Endothelial cell of umbilical vein (primary cell): ENCODE measurements at regions not wholly inside any gene's neighbourhood (a gene's known extent, or its start where the extent isn't known, plus 50 kb on each side); places are given as distances from the start of the nearest gene placed in this dataset.

Experiments used
- BruUV-seq: library from RNA; stranded (reverse); fragments of 400-500 nt; replicated peaks from 2 replicates; lab custom pipeline; 2021; lab: Mats Ljungman, UMichigan
- CTCF ChIA-PET: fragments of 300-600, 350-600 bp; sonication (Branson Sonifier 250); formaldehyde crosslinking; loops from one replicate; lab custom pipeline; 2021; ENCODE audit warnings: antibody characterized with exemption, inconsistent platforms; lab: Charles Lee
- POLR2A ChIA-PET: fragments of 300-600, 350-600 bp; sonication (Branson Sonifier 250); formaldehyde crosslinking; loops from one replicate; lab custom pipeline; 2021; ENCODE audit warnings: antibody characterized with exemption, inconsistent platforms; lab: Charles Lee
- DNase-seq: peaks from one replicate; pipeline ENCODE4 v3.0.0-alpha.2; 2011; ENCODE audit warnings: low read depth, low spot score
- FAIRE-seq: peaks from 2 replicates; lab custom pipeline; 2011; peaks lifted over from hg19 to GRCh38; lab: Jason Lieb, UNC
- H2AFZ ChIP-seq: 2 replicates; pipeline ENCODE4 v1.6.0; 2012; ENCODE audit warnings: low read depth, low read length, control low read depth, inconsistent platforms
- H3K27ac ChIP-seq: 2 replicates; pipeline ENCODE4 v1.5.1; 2011; ENCODE audit warnings: low read depth, mild to moderate bottlenecking, control low read depth, low read length, moderate library complexity; ENCODE audit not compliant: insufficient read depth
- H3K27me3 ChIP-seq, 2 experiments: 2 replicates each; pipeline versions ENCODE4 v1.6.0 to v1.6.1; 2011; ENCODE audit warnings: low read length in 2 of 2, mixed read lengths in 1 of 2; ENCODE audit not compliant: control insufficient read depth in 2 of 2, insufficient read depth in 2 of 2
- H3K36me3 ChIP-seq, 2 experiments: 2 replicates in 1 of 2; 3 replicates in 1 of 2; pipeline ENCODE4 v1.5.1; 2011; ENCODE audit warnings: low read length in 2 of 2, mild to moderate bottlenecking in 1 of 2, moderate library complexity in 1 of 2; ENCODE audit not compliant: control insufficient read depth in 2 of 2, insufficient read depth in 2 of 2; ENCODE audit errors: extremely low read depth in 1 of 2
- H3K4me1 ChIP-seq: 3 replicates; pipeline ENCODE4 v1.5.1; 2011; ENCODE audit warnings: mild to moderate bottlenecking, low read length; ENCODE audit not compliant: control insufficient read depth, insufficient read depth; ENCODE audit errors: extremely low read depth
- H3K4me2 ChIP-seq: 2 replicates; pipeline ENCODE4 v1.6.1; 2011; ENCODE audit warnings: low read length, control low read depth, mixed read lengths; ENCODE audit not compliant: insufficient read depth
- H3K4me3 ChIP-seq, 3 experiments: fragments of 200-600 bp in 1 of 3; sonication (generic), shearing (Covaris generic) in 1 of 3; replicated peaks in 1 of 3; 2 replicates each; pipeline ENCODE4 v1.5.1; 2011 to 2016; ENCODE audit warnings: control low read depth in 3 of 3, low read length in 3 of 3, mild to moderate bottlenecking in 2 of 3, inconsistent platforms in 1 of 3, low read depth in 1 of 3, moderate library complexity in 1 of 3; ENCODE audit not compliant: insufficient read depth in 1 of 3
- H3K79me2 ChIP-seq: 2 replicates; pipeline ENCODE4 v1.6.0; 2012; ENCODE audit warnings: low read length, inconsistent platforms; ENCODE audit not compliant: control insufficient read depth, insufficient read depth
- H3K9ac ChIP-seq: replicated peaks from 2 replicates; pipeline ENCODE3; 2011; ENCODE audit warnings: low read length, control low read depth; ENCODE audit not compliant: insufficient read depth; ENCODE audit errors: extremely low read depth
- H3K9me1 ChIP-seq: replicated peaks from 3 replicates; pipeline ENCODE4 v1.6.0; 2011; ENCODE audit warnings: mild to moderate bottlenecking, low read length; ENCODE audit not compliant: control insufficient read depth, insufficient read depth; ENCODE audit errors: extremely low read depth
- H3K9me3 ChIP-seq: replicated peaks from 2 replicates; pipeline ENCODE4 v1.5.1; 2012; ENCODE audit warnings: low read length, inconsistent platforms; ENCODE audit not compliant: control insufficient read depth, insufficient read depth
- H4K20me1 ChIP-seq: replicated peaks from 2 replicates; pipeline ENCODE3; 2011; ENCODE audit warnings: mild to moderate bottlenecking, low read length; ENCODE audit not compliant: control insufficient read depth, insufficient read depth; ENCODE audit errors: extremely low read depth
- CTCF ChIP-seq, 2 donors: IDR thresholded peaks; 1 replicate in 1 of 2; 2 replicates in 1 of 2; pipeline ENCODE4 v1.5.1; 2011; ENCODE audit warnings: low read length in 2 of 2, mild to moderate bottlenecking in 2 of 2, moderate library complexity in 2 of 2, control low read depth in 1 of 2, inconsistent platforms in 1 of 2, low read depth in 1 of 2; ENCODE audit not compliant: insufficient read depth in 1 of 2; ENCODE audit errors: extremely low read depth in 1 of 2
- EZH2 ChIP-seq: IDR thresholded peaks from 2 replicates; pipeline ENCODE4 v1.6.1; 2012; ENCODE audit warnings: borderline replicate concordance, low read depth, mild to moderate bottlenecking, moderate library complexity, low read length, inconsistent platforms; ENCODE audit not compliant: severe bottlenecking
- FOS ChIP-seq: IDR thresholded peaks from 2 replicates; pipeline ENCODE4 v1.6.1; 2011; ENCODE audit warnings: mild to moderate bottlenecking, low read length, moderate library complexity, borderline replicate concordance; ENCODE audit not compliant: insufficient read depth
- GATA2 ChIP-seq: IDR thresholded peaks from 2 replicates; pipeline ENCODE4 v1.7.0; 2011; ENCODE audit warnings: low read depth, mild to moderate bottlenecking, moderate library complexity, mixed read lengths, low read length; ENCODE audit not compliant: insufficient read length, insufficient read depth
- JUN ChIP-seq: IDR thresholded peaks from 2 replicates; pipeline ENCODE4 v1.6.1; 2011; ENCODE audit warnings: borderline replicate concordance, low read depth; ENCODE audit not compliant: insufficient read length, insufficient read depth
- MAX ChIP-seq: IDR thresholded peaks from 2 replicates; pipeline ENCODE4 v1.6.1; 2011; ENCODE audit not compliant: insufficient read depth, insufficient read length
- MYC ChIP-seq: IDR thresholded peaks from one replicate; pipeline ENCODE4 v1.6.1; 2011; ENCODE audit warnings: mild to moderate bottlenecking, low read depth, low read length
- POLR2A ChIP-seq: IDR thresholded peaks from 2 replicates; pipeline ENCODE4 v1.6.1; 2012; ENCODE audit warnings: low read depth, mild to moderate bottlenecking, control low read depth, low read length
- POLR2AphosphoS5 ChIP-seq: IDR thresholded peaks from 2 replicates; pipeline ENCODE4 v1.6.1; 2012; ENCODE audit warnings: low read depth, mild to moderate bottlenecking, control low read depth, low read length, moderate library complexity; ENCODE audit not compliant: insufficient read depth
- dilution Hi-C: fragments of 300-500 bp; cut with MboI; formaldehyde crosslinking; loops from one replicate; pipeline ENCODE4 v1.15.0; 2019; ENCODE audit warnings: low sequenced_read_pairs; ENCODE audit not compliant: extremely low pct_ligation_motif_present
- intact Hi-C: fragments of 100-400 bp; cut with micrococcal nuclease; formaldehyde crosslinking; loops from one replicate; pipeline ENCODE4 v1.10.0; 2022

DNA sequence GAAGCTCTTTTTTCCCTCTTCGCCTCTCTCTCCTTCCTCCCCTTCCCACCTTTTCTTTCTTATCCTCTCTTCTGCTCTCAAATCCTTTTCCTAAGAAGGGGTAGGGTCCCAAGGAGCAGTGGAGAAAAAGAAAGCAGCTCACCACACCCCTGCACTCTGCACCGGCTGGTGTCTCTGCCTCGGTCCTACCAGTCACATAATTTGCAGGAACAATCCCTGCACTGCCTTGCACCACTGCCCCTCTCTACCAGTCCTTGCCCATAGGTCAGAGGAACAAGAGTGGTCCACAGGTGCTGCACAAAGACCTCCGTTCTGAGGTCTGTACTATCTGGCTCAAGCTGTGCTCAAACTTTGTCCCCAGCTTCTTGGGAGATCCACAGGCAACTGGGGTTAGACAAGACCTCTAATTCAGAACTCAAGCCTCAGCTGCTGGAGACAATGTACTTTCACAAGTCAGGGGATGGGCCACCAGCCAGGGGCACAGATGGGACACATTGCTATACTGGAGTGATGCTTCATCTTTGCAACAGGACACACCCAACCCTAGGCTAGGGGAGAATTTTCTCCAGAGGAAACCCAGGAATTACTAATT, 125.4 kb upstream of the ZNF507 start:
- TF ChIP-seq FOS, result no peak
- no peak for TF ChIP-seq POLR2AphosphoS5
- TF ChIP-seq GATA2, result no peak
- no peak for TF ChIP-seq POLR2A
- no peak for TF ChIP-seq MYC
- TF ChIP-seq CTCF (IDR thresholded peaks at IDR 0.05; ENCODE audit: extremely low read depth in 1 of 2, insufficient read depth in 1 of 2, low read depth in 1 of 2, low read length in 2 of 2), result no peak
- TF ChIP-seq EZH2, result no peak
- no peak for TF ChIP-seq MAX
- TF ChIP-seq JUN, result no peak
- Histone ChIP-seq H3K4me3 (no peak overlapping the region), H3K79me2 (no peaks in the 10 kb centered on the region), H3K9me3 (no peaks in the 10 kb centered on the region), H3K27me3 (peaks cover 0 to 3% of the 10 kb centered on the region in 2 experiments), H3K4me2 (no peak overlapping the region), H2AFZ (no peak overlapping the region), H3K9ac (no peak overlapping the region), H3K36me3 (no peaks in the 10 kb centered on the region), H3K27ac (no peak overlapping the region), H4K20me1 (no peaks in the 10 kb centered on the region), H3K4me1 (no peaks in the 10 kb centered on the region), H3K9me1 (no peaks in the 10 kb centered on the region)
- POLR2A ChIA-PET, result no interaction called here
- FAIRE-seq, result no peak
- dilution Hi-C loops, result no loop called here
- intact Hi-C loops, result no loop called here
- BruUV-seq, result no TSS peak
- no peak for DNase-seq
- CTCF ChIA-PET, result interaction anchor here (0.8 kb wide), 1 partner anchor 1537 kb away, joined by 3 read pairs; no protein-coding TSS in a partner anchor
